ENCODE measurements at regions not wholly inside any gene's neighbourhood (a gene's known extent, or its start where the extent isn't known, plus 50 kb on each side); places are given as distances from the start of the nearest gene placed in this dataset.

DNA sequence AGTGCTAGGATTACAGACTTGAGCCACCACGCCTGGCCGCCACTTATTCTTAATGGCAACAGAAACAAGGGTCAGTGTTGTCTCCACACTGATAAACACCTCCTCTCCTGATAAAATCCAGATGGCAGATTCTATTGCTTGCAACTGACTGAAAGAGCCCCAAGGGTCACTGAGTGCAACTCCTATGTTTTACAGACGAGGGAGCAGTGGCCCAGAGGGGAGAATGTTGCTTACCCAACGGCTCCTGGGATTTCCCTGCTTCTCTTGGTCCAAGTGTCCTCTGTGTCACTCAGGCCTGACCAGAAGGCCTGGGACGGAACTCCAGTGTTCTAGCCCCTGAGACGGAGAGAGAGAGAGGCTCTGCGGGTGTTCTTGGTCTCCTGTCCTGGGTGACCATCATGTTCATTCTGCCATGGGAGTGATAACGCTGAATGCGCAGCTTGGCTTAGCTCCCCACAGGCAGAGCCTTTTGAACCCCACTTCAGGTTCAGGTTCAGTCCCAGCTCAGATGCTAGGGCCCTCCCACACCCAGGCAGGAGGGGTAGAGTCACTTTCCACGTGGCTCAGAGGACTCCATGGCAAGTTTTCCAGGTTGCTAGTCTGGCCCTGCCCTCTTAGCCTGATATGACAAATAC, 77.3 kb upstream of the NLRP1 start:
- Histone ChIP-seq H3K9ac (ENCODE audit: low read length) (no peak overlapping the region), H3K4me2 (ENCODE audit: low read length) (no peak overlapping the region), H4K20me1 (ENCODE audit: insufficient read depth, low read length) (no peaks in the 10 kb centered on the region), H2AFZ (ENCODE audit: low read depth, low read length) (no peak overlapping the region), H3K27ac (ENCODE audit: low read depth, low read length) (no peak overlapping the region), H3K79me2 (ENCODE audit: insufficient read depth, low read length) (no peaks in the 10 kb centered on the region), H3K9me3 (ENCODE audit: insufficient read depth, low read depth, low read length) (no peaks in the 10 kb centered on the region), H3K27me3 (ENCODE audit: insufficient read depth, low read length) (no peaks in the 10 kb centered on the region), H3K4me3 (ENCODE audit: insufficient read depth, low read depth, low read length) (no peak overlapping the region), H3K4me1 (ENCODE audit: insufficient read depth, low read length) (no peaks in the 10 kb centered on the region), H3K36me3 (ENCODE audit: insufficient read depth, low read length) (no peaks in the 10 kb centered on the region)
- Mint-ChIP-seq H3K4me1 (ENCODE audit: low read depth, unreplicated experiment) (no peaks in the 10 kb centered on the region), H3K9me3 (ENCODE audit: unreplicated experiment) (peaks cover 3% of the 10 kb centered on the region), H3K36me3 (ENCODE audit: low read depth, unreplicated experiment) (no peaks in the 10 kb centered on the region), H3K27ac (ENCODE audit: unreplicated experiment) (no peak overlapping the region), H3K27me3 (ENCODE audit: low read depth, unreplicated experiment) (peaks cover 34% of the 10 kb centered on the region), H3K4me3 (ENCODE audit: unreplicated experiment) (no peak overlapping the region)
- no peak for TF ChIP-seq CTCF (IDR thresholded peaks at IDR 0.05; ENCODE audit: insufficient read depth, low read depth, low read length)
- no peak for TF ChIP-seq EZH2 (IDR thresholded peaks at IDR 0.05; ENCODE audit: insufficient read depth, low read length)
- DNase-seq (ENCODE audit: low read depth) (no peak), FAIRE-seq (no peak)

GRCh38 chr17:5662409-5663085, 78.2 kb upstream of the NLRP1 start:
- no peak overlapping the region for H3K4me3 ChIP-seq (ENCODE audit: insufficient read depth, low read depth, low read length)
- no peak overlapping the region for H3K27ac ChIP-seq (ENCODE audit: low read depth, low read length)
- H3K27me3 ChIP-seq (ENCODE audit: insufficient read depth, low read length) = peaks cover under 1% of the 10 kb centered on the region
- no peak overlapping the region for H3K9ac ChIP-seq (ENCODE audit: low read length)
- Mint-ChIP-seq H3K9me3 (ENCODE audit: unreplicated experiment) (peaks cover 3% of the 10 kb centered on the region), H3K4me3 (ENCODE audit: unreplicated experiment) (no peak overlapping the region), H3K36me3 (ENCODE audit: low read depth, unreplicated experiment) (no peaks in the 10 kb centered on the region), H3K27me3 (ENCODE audit: low read depth, unreplicated experiment) (peaks cover 34% of the 10 kb centered on the region), H3K4me1 (ENCODE audit: low read depth, unreplicated experiment) (no peaks in the 10 kb centered on the region), H3K27ac (ENCODE audit: unreplicated experiment) (no peak overlapping the region)
- H4K20me1 ChIP-seq (ENCODE audit: insufficient read depth, low read length) = no peaks in the 10 kb centered on the region
- no peaks in the 10 kb centered on the region for H3K36me3 ChIP-seq (ENCODE audit: insufficient read depth, low read length)
- H3K9me3 ChIP-seq (ENCODE audit: insufficient read depth, low read depth, low read length) = no peaks in the 10 kb centered on the region
- H3K4me1 ChIP-seq (ENCODE audit: insufficient read depth, low read length) = no peaks in the 10 kb centered on the region
- H3K79me2 ChIP-seq (ENCODE audit: insufficient read depth, low read length) = no peaks in the 10 kb centered on the region
- TF ChIP-seq CTCF (IDR thresholded peaks at IDR 0.05; ENCODE audit: insufficient read depth, low read depth, low read length) (no peak), EZH2 (IDR thresholded peaks at IDR 0.05; ENCODE audit: insufficient read depth, low read length) (no peak)
- FAIRE-seq (no peak), DNase-seq (ENCODE audit: low read depth) (no peak)
- H3K4me2 ChIP-seq (ENCODE audit: low read length) = no peak overlapping the region
- no peak overlapping the region for H2AFZ ChIP-seq (ENCODE audit: low read depth, low read length)

DNA sequence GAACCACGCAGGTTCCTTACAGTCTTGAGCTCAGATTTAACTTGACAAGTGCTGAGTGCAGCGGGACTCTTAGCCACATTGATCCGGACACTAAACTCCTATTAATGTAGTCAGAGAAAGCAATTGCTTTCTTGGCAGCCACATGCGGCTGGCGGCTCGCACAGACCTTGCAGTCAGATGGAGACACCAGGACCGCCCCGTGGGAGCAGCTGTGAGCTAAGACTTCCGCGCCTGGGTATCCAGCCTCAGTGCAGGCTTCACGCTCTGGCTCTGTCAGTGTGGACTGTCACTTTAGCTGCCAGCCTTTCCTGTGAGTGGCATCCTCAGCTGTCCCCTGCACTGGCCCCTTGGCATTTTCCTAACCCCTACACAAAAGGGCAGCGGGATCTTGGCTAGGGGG, 80.9 kb upstream of the NLRP1 start:
- H3K9me3 Mint-ChIP-seq (ENCODE audit: unreplicated experiment) = peaks cover 3% of the 10 kb centered on the region
- FAIRE-seq = no peak
- H3K4me1 ChIP-seq (ENCODE audit: insufficient read depth, low read length) = no peaks in the 10 kb centered on the region

More for the DNA sequence above, 80.9 kb upstream of the NLRP1 start:
- H3K27me3 Mint-ChIP-seq (ENCODE audit: low read depth, unreplicated experiment) = peaks cover 45% of the 10 kb centered on the region
- H3K27ac ChIP-seq (ENCODE audit: low read depth, low read length) = no peak overlapping the region
- H3K4me3 ChIP-seq (ENCODE audit: insufficient read depth, low read depth, low read length) = no peak overlapping the region
- no peaks in the 10 kb centered on the region for H4K20me1 ChIP-seq (ENCODE audit: insufficient read depth, low read length)
- H3K4me1 Mint-ChIP-seq (ENCODE audit: low read depth, unreplicated experiment) = no peaks in the 10 kb centered on the region
- no peak overlapping the region for H3K27ac Mint-ChIP-seq (ENCODE audit: unreplicated experiment)
- H3K79me2 ChIP-seq (ENCODE audit: insufficient read depth, low read length) = no peaks in the 10 kb centered on the region
- H2AFZ ChIP-seq (ENCODE audit: low read depth, low read length) = no peak overlapping the region
- no peak overlapping the region for H3K9ac ChIP-seq (ENCODE audit: low read length)
- peaks cover 2% of the 10 kb centered on the region for H3K27me3 ChIP-seq (ENCODE audit: insufficient read depth, low read length)
- no peaks in the 10 kb centered on the region for H3K36me3 Mint-ChIP-seq (ENCODE audit: low read depth, unreplicated experiment)
- no peaks in the 10 kb centered on the region for H3K9me3 ChIP-seq (ENCODE audit: insufficient read depth, low read depth, low read length)
- H3K4me3 Mint-ChIP-seq (ENCODE audit: unreplicated experiment) = no peak overlapping the region
- DNase-seq (ENCODE audit: low read depth) = no peak
- no peaks in the 10 kb centered on the region for H3K36me3 ChIP-seq (ENCODE audit: insufficient read depth, low read length)
- no peak overlapping the region for H3K4me2 ChIP-seq (ENCODE audit: low read length)
- TF ChIP-seq CTCF (IDR thresholded peaks at IDR 0.05; ENCODE audit: insufficient read depth, low read depth, low read length) (no peak), EZH2 (IDR thresholded peaks at IDR 0.05; ENCODE audit: insufficient read depth, low read length) (no peak)
